ENCODE measurements at regions not wholly inside any gene's neighbourhood (a gene's known extent, or its start where the extent isn't known, plus 50 kb on each side); places are given as distances from the start of the nearest gene placed in this dataset.

DNA sequence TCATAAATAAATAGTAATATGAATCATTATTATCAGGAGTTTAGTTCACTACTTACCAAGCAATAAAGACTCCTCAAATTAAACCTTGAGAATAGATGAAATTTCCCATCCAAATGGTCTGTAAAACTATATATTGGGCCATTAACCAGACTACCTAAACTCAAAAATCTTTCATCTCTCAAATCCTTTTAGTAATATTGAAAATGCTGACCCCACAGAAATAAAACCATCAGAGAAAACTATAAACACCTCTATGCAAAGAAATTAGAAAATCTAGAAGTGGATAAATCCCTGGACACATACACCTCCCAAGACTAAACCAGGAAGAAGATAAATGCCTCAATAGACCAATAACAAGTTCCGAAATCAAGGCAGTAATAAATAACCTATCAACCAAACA is 723.2 kb downstream of the TLE4 start:
- intact Hi-C loops (cut with micrococcal nuclease; ENCODE audit: unreplicated experiment): no loop called here
- DNase-seq (ENCODE audit: low read depth, low spot score): no peak

DNA sequence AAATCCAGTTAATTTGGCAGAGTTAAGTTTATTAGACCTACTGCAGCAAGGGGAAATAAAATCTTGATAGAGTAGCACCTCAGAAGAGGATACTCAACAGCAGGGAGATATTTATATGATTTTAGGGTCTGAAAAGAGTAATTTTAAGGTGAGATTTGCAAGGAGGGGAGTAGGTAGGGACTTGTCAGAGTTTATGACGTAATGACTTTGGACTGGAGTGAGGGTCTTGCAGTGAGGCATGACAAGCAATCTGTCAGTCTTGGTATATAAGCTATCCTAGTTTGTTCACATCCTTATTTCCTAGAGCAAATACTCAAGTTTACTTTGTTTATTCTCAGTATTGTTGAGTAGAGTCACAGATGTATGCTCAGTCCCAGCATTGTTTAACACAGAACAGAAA is 722.6 kb downstream of the TLE4 start:
- no peaks in the 10 kb centered on the region for H3K27me3 ChIP-seq (ENCODE audit: control insufficient read depth, insufficient read depth, low read length)
- in situ Hi-C loops (cut with HindIII; ENCODE audit: low pct_unique_long_range_greater_than_20kb, low sequenced_read_pairs): no loop called here
- H3K27ac ChIP-seq (ENCODE audit: low read length): no peak overlapping the region
- ChIA-PET POLR2A (no interaction called here), CTCF (no interaction called here)
- BruUV-seq (replicated peaks): no TSS peak
- DNase-seq (ENCODE audit: low read depth, low spot score): no peak
- TF ChIP-seq POLR2AphosphoS5 (IDR thresholded peaks at IDR 0.05; ENCODE audit: low read depth, low read length) (no peak), TCF7L2 (IDR thresholded peaks at IDR 0.05; ENCODE audit: low read depth, low read length) (no peak), SIN3A (IDR thresholded peaks at IDR 0.05; ENCODE audit: borderline replicate concordance, insufficient read depth, low read depth, low read length) (no peak)
- TF ChIP-seq, protein P1, sequence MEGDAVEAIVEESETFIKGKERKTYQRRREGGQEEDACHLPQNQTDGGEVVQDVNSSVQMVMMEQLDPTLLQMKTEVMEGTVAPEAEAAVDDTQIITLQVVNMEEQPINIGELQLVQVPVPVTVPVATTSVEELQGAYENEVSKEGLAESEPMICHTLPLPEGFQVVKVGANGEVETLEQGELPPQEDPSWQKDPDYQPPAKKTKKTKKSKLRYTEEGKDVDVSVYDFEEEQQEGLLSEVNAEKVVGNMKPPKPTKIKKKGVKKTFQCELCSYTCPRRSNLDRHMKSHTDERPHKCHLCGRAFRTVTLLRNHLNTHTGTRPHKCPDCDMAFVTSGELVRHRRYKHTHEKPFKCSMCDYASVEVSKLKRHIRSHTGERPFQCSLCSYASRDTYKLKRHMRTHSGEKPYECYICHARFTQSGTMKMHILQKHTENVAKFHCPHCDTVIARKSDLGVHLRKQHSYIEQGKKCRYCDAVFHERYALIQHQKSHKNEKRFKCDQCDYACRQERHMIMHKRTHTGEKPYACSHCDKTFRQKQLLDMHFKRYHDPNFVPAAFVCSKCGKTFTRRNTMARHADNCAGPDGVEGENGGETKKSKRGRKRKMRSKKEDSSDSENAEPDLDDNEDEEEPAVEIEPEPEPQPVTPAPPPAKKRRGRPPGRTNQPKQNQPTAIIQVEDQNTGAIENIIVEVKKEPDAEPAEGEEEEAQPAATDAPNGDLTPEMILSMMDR (IDR thresholded peaks at IDR 0.05): no peak
- TF ChIP-seq, protein P2, sequence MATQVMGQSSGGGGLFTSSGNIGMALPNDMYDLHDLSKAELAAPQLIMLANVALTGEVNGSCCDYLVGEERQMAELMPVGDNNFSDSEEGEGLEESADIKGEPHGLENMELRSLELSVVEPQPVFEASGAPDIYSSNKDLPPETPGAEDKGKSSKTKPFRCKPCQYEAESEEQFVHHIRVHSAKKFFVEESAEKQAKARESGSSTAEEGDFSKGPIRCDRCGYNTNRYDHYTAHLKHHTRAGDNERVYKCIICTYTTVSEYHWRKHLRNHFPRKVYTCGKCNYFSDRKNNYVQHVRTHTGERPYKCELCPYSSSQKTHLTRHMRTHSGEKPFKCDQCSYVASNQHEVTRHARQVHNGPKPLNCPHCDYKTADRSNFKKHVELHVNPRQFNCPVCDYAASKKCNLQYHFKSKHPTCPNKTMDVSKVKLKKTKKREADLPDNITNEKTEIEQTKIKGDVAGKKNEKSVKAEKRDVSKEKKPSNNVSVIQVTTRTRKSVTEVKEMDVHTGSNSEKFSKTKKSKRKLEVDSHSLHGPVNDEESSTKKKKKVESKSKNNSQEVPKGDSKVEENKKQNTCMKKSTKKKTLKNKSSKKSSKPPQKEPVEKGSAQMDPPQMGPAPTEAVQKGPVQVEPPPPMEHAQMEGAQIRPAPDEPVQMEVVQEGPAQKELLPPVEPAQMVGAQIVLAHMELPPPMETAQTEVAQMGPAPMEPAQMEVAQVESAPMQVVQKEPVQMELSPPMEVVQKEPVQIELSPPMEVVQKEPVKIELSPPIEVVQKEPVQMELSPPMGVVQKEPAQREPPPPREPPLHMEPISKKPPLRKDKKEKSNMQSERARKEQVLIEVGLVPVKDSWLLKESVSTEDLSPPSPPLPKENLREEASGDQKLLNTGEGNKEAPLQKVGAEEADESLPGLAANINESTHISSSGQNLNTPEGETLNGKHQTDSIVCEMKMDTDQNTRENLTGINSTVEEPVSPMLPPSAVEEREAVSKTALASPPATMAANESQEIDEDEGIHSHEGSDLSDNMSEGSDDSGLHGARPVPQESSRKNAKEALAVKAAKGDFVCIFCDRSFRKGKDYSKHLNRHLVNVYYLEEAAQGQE (IDR thresholded peaks at IDR 0.05; ENCODE audit: insufficient read depth in 1 of 2, low read depth in 2 of 2, low read length in 1 of 2): no peak
- H3K4me3 ChIP-seq (ENCODE audit: low read depth in 2 of 2, low read length in 2 of 2): no peak overlapping the region
- no peaks in the 10 kb centered on the region for H3K36me3 ChIP-seq (ENCODE audit: control insufficient read depth, insufficient read depth, low read length)
- no peaks in the 10 kb centered on the region for H3K9me3 ChIP-seq (ENCODE audit: control insufficient read depth, insufficient read depth, low read depth, low read length)
- no peaks in the 10 kb centered on the region for H3K4me1 ChIP-seq (ENCODE audit: control insufficient read depth, insufficient read depth, low read length)
- intact Hi-C loops (cut with micrococcal nuclease; ENCODE audit: unreplicated experiment): no loop called here
- no peak for ATAC-seq

More for the DNA sequence above, 723.2 kb downstream of the TLE4 start:
- Histone ChIP-seq H3K36me3 (ENCODE audit: control insufficient read depth, insufficient read depth, low read length) (no peaks in the 10 kb centered on the region), H3K27ac (ENCODE audit: low read length) (no peak overlapping the region), H3K9me3 (ENCODE audit: control insufficient read depth, insufficient read depth, low read depth, low read length) (no peaks in the 10 kb centered on the region), H3K4me1 (ENCODE audit: control insufficient read depth, insufficient read depth, low read length) (no peaks in the 10 kb centered on the region), H3K27me3 (ENCODE audit: control insufficient read depth, insufficient read depth, low read length) (no peaks in the 10 kb centered on the region), H3K4me3 (ENCODE audit: low read depth in 2 of 2, low read length in 2 of 2) (no peak overlapping the region)
- no peak for ATAC-seq
- BruUV-seq (replicated peaks): no TSS peak
- ChIA-PET CTCF (no interaction called here), POLR2A (no interaction called here)
- TF ChIP-seq, protein P2 (IDR thresholded peaks at IDR 0.05; ENCODE audit: insufficient read depth in 1 of 2, low read depth in 2 of 2, low read length in 1 of 2): no peak
- TF ChIP-seq, protein P1 (IDR thresholded peaks at IDR 0.05): no peak
- TF ChIP-seq SIN3A (IDR thresholded peaks at IDR 0.05; ENCODE audit: borderline replicate concordance, insufficient read depth, low read depth, low read length): no peak
- in situ Hi-C loops (cut with HindIII; ENCODE audit: low pct_unique_long_range_greater_than_20kb, low sequenced_read_pairs): no loop called here

Data from Panc1 (cell line).